ENCODE measurements at regions not wholly inside any gene's neighbourhood (a gene's known extent, or its start where the extent isn't known, plus 50 kb on each side); places are given as distances from the start of the nearest gene placed in this dataset.

DNA sequence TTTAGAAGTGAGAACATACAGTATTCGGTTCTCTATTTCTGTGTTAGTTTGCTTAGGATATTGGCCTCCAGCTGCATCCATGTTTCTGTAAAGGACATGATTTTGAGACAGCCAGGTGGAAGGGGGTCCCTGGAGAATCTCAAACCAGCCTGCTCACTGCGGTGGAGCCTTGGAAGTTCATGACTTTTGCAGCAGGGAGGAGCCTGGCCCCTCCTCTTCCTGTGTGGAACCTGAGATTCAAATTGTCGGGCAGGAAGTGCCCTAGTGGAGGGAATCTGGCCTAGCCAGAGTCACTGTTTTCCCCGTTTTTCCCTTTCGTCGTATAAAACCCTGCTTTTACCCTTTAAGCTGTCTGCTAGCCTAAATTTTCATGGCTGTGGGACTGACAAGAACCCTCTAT, 762.6 kb downstream of the PCDH18 start:
- TF ChIP-seq, protein P1, sequence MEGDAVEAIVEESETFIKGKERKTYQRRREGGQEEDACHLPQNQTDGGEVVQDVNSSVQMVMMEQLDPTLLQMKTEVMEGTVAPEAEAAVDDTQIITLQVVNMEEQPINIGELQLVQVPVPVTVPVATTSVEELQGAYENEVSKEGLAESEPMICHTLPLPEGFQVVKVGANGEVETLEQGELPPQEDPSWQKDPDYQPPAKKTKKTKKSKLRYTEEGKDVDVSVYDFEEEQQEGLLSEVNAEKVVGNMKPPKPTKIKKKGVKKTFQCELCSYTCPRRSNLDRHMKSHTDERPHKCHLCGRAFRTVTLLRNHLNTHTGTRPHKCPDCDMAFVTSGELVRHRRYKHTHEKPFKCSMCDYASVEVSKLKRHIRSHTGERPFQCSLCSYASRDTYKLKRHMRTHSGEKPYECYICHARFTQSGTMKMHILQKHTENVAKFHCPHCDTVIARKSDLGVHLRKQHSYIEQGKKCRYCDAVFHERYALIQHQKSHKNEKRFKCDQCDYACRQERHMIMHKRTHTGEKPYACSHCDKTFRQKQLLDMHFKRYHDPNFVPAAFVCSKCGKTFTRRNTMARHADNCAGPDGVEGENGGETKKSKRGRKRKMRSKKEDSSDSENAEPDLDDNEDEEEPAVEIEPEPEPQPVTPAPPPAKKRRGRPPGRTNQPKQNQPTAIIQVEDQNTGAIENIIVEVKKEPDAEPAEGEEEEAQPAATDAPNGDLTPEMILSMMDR (IDR thresholded peaks at IDR 0.05), result no peak
- TF ChIP-seq POLR2A (IDR thresholded peaks at IDR 0.05), result no peak
